Neural progenitor cell (in vitro differentiated cells): ENCODE measurements at regions not wholly inside any gene's neighbourhood (a gene's known extent, or its start where the extent isn't known, plus 50 kb on each side); places are given as distances from the start of the nearest gene placed in this dataset.

ENCODE experiments used
- DNase-seq: peaks from one replicate; pipeline ENCODE4 v3.0.0-alpha.2; 2016; ENCODE audit warnings: low spot score
- H2AFZ ChIP-seq: fragments of 200-600 bp; sonication (generic); replicated peaks from 2 replicates; pipeline ENCODE4 v1.6.1; 2016; ENCODE audit warnings: antibody characterized with exemption
- H3F3A ChIP-seq: fragments of 200-600 bp; sonication (generic); 2 replicates; pipeline ENCODE4 v1.6.1; 2016; ENCODE audit warnings: antibody characterized with exemption, low read depth
- H3K27ac ChIP-seq: fragments of 200-600 bp; sonication (generic); 2 replicates; pipeline ENCODE4 v1.5.1; 2016; ENCODE audit warnings: mild to moderate bottlenecking
- H3K27me3 ChIP-seq: fragments of 200-600 bp; sonication (generic); 2 replicates; pipeline ENCODE4 v1.6.1; 2016; ENCODE audit warnings: mild to moderate bottlenecking, moderate library complexity
- H3K36me3 ChIP-seq: fragments of 200-600 bp; sonication (generic); 2 replicates; pipeline ENCODE4 v1.5.1; 2016
- H3K4me1 ChIP-seq: fragments of 200-600 bp; sonication (generic); 2 replicates; pipeline ENCODE4 v1.6.1; 2016; ENCODE audit warnings: mixed run types
- H3K4me2 ChIP-seq: fragments of 200-600 bp; sonication (generic); 2 replicates; pipeline ENCODE4 v1.6.1; 2016
- H3K4me3 ChIP-seq: fragments of 200-600 bp; sonication (generic); 2 replicates; pipeline ENCODE4 v1.5.1; 2016
- H3K79me2 ChIP-seq: fragments of 200-600 bp; sonication (generic); 2 replicates; pipeline ENCODE4 v1.6.1; 2016; ENCODE audit warnings: low read depth
- H3K9ac ChIP-seq: fragments of 200-600 bp; sonication (generic); 2 replicates; pipeline ENCODE4 v1.6.1; 2016
- H3K9me3 ChIP-seq: fragments of 200-600 bp; sonication (generic); 2 replicates; pipeline ENCODE4 v1.5.1; 2016; ENCODE audit warnings: low read depth
- H4K20me1 ChIP-seq: fragments of 200-600 bp; sonication (generic); 2 replicates; pipeline ENCODE4 v1.6.1; 2016; ENCODE audit warnings: low read depth
- H3K27ac Mint-ChIP-seq: 3 replicates; pipeline ENCODE4 v1.8.0; 2021; ENCODE audit warnings: mixed read lengths
- H3K27me3 Mint-ChIP-seq: 2 replicates; pipeline ENCODE4 v1.8.0; 2022; ENCODE audit warnings: low read depth, mild to moderate bottlenecking, inconsistent platforms, moderate library complexity, mixed read lengths; ENCODE audit not compliant: insufficient read depth
- H3K36me3 Mint-ChIP-seq: 3 replicates; pipeline ENCODE4 v1.8.0; 2021; ENCODE audit warnings: mixed read lengths
- H3K4me1 Mint-ChIP-seq: 3 replicates; pipeline ENCODE4 v1.8.0; 2021; ENCODE audit warnings: mixed read lengths
- H3K4me3 Mint-ChIP-seq: 3 replicates; pipeline ENCODE4 v1.8.0; 2021; ENCODE audit warnings: mild to moderate bottlenecking, moderate library complexity, mixed read lengths
- H3K9me3 Mint-ChIP-seq: 3 replicates; pipeline ENCODE4 v1.8.0; 2020; ENCODE audit warnings: mixed read lengths
- EZH2 ChIP-seq: fragments of 200-600 bp; sonication (generic); IDR thresholded peaks from 2 replicates; pipeline ENCODE4 v1.6.1; 2017; ENCODE audit warnings: antibody characterized with exemption, mild to moderate bottlenecking, moderate library complexity
- EZH2phosphoT487 ChIP-seq: fragments of 200-600 bp; sonication (generic); IDR thresholded peaks from 2 replicates; pipeline ENCODE4 v1.6.1; 2017; ENCODE audit warnings: antibody characterized with exemption
- TF ChIP-seq, protein P1 (sequence below): fragments of 200-600 bp; sonication (generic); IDR thresholded peaks from 2 replicates; pipeline ENCODE4 v1.5.1; 2017; ENCODE audit warnings: antibody characterized with exemption, mild to moderate bottlenecking

- Mint-ChIP-seq H3K9me3 (peaks cover 11% of the 10 kb centered on the region), H3K27me3 (no peaks in the 10 kb centered on the region), H3K27ac (no peak overlapping the region), H3K4me3 (no peak overlapping the region), H3K36me3 (peaks cover 3% of the 10 kb centered on the region), H3K4me1 (peaks cover 37% of the 10 kb centered on the region)
- no peak overlapping the region for H3K9ac ChIP-seq
- DNase-seq: no peak
- no peaks in the 10 kb centered on the region for H3K27me3 ChIP-seq
- no peak overlapping the region for H3K4me3 ChIP-seq
- TF ChIP-seq, protein P1, sequence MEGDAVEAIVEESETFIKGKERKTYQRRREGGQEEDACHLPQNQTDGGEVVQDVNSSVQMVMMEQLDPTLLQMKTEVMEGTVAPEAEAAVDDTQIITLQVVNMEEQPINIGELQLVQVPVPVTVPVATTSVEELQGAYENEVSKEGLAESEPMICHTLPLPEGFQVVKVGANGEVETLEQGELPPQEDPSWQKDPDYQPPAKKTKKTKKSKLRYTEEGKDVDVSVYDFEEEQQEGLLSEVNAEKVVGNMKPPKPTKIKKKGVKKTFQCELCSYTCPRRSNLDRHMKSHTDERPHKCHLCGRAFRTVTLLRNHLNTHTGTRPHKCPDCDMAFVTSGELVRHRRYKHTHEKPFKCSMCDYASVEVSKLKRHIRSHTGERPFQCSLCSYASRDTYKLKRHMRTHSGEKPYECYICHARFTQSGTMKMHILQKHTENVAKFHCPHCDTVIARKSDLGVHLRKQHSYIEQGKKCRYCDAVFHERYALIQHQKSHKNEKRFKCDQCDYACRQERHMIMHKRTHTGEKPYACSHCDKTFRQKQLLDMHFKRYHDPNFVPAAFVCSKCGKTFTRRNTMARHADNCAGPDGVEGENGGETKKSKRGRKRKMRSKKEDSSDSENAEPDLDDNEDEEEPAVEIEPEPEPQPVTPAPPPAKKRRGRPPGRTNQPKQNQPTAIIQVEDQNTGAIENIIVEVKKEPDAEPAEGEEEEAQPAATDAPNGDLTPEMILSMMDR: no peak
- no peak for TF ChIP-seq EZH2
- TF ChIP-seq EZH2phosphoT487: no peak
- no peaks in the 10 kb centered on the region for H3K36me3 ChIP-seq
- H3K4me2 ChIP-seq: no peak overlapping the region
- no peaks in the 10 kb centered on the region for H3K79me2 ChIP-seq
- H3K4me1 ChIP-seq: peaks cover 15% of the 10 kb centered on the region
- no peaks in the 10 kb centered on the region for H3K9me3 ChIP-seq
- no peak overlapping the region for H2AFZ ChIP-seq
- no peaks in the 10 kb centered on the region for H4K20me1 ChIP-seq
- no peak overlapping the region for H3K27ac ChIP-seq
- H3F3A ChIP-seq: no peaks in the 10 kb centered on the region
Observed at GRCh38 chr21:17048974-17049373, 463.9 kb upstream of the CXADR start.

DNA sequence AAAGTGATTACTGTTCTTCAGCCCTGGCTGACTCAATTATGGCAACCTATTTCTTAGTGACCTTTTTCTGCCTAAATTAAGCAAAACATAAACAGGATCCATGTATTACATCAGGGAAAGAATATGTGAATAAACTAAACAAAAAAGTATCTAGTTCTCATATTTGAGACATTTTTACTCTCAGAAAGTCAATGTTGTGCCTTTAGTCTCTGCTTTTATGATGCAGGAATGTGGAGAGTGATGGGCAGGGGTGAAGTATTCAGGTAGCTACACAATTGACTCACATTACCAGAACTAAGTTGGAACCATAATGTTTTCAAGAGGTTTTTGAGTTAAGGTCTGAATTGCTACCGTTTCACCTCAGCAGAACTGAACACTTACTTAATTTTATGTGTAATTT is 462.7 kb upstream of the CXADR start:
- no peak overlapping the region for H3K27ac Mint-ChIP-seq

DNA sequence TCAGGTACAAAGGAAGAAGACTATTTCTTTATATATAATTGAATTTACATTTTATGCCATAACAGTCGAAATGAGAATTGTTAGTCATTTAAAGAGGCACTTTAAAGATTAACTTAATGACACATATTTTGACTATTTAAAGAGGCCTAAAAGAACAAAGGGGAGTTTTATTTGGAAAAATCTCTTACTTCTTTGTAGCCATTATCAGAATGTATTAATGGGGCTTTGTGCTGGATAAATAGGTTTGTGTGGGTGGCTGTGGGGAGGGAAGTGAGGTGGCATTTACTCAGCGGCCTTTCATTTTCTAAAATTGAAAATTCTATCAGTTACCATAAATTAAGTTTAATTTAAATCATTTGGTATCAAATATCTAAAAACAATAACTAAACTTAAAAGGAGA is 462.2 kb upstream of the CXADR start:
- Histone ChIP-seq H3K79me2 (no peaks in the 10 kb centered on the region), H3K27me3 (no peaks in the 10 kb centered on the region), H2AFZ (no peak overlapping the region), H3K4me3 (no peak overlapping the region), H3K9ac (no peak overlapping the region), H3K9me3 (no peaks in the 10 kb centered on the region), H4K20me1 (no peaks in the 10 kb centered on the region), H3K27ac (no peak overlapping the region), H3K4me1 (peaks cover 15% of the 10 kb centered on the region), H3K4me2 (no peak overlapping the region), H3F3A (no peaks in the 10 kb centered on the region), H3K36me3 (no peaks in the 10 kb centered on the region)
- H3K9me3 Mint-ChIP-seq: peaks cover 11% of the 10 kb centered on the region
- DNase-seq: no peak
- no peak for TF ChIP-seq EZH2phosphoT487
- TF ChIP-seq EZH2: no peak
- TF ChIP-seq, protein P1: no peak
- no peak overlapping the region for H3K4me3 Mint-ChIP-seq
- peaks cover 3% of the 10 kb centered on the region for H3K36me3 Mint-ChIP-seq
- H3K4me1 Mint-ChIP-seq: peaks cover 39% of the 10 kb centered on the region
- H3K27ac Mint-ChIP-seq: no peak overlapping the region
- no peaks in the 10 kb centered on the region for H3K27me3 Mint-ChIP-seq

More for the DNA sequence above, 462.7 kb upstream of the CXADR start:
- no peaks in the 10 kb centered on the region for H3F3A ChIP-seq
- no peak overlapping the region for H2AFZ ChIP-seq
- no peak overlapping the region for H3K27ac ChIP-seq
- peaks cover 3% of the 10 kb centered on the region for H3K36me3 Mint-ChIP-seq
- no peaks in the 10 kb centered on the region for H3K79me2 ChIP-seq
- H3K4me1 Mint-ChIP-seq: peaks cover 37% of the 10 kb centered on the region
- no peaks in the 10 kb centered on the region for H3K36me3 ChIP-seq
- no peak overlapping the region for H3K4me3 Mint-ChIP-seq
- TF ChIP-seq, protein P1: no peak
- TF ChIP-seq EZH2phosphoT487 (no peak), EZH2 (no peak)
- no peaks in the 10 kb centered on the region for H4K20me1 ChIP-seq
- peaks cover 15% of the 10 kb centered on the region for H3K4me1 ChIP-seq
- H3K9me3 ChIP-seq: no peaks in the 10 kb centered on the region
- no peak overlapping the region for H3K4me2 ChIP-seq
- H3K27me3 ChIP-seq: no peaks in the 10 kb centered on the region
- no peak for DNase-seq
- no peak overlapping the region for H3K9ac ChIP-seq
- peaks cover 11% of the 10 kb centered on the region for H3K9me3 Mint-ChIP-seq
- no peaks in the 10 kb centered on the region for H3K27me3 Mint-ChIP-seq
- H3K4me3 ChIP-seq: no peak overlapping the region
